Endothelial cell of umbilical vein (primary cell): ENCODE measurements at regions not wholly inside any gene's neighbourhood (a gene's known extent, or its start where the extent isn't known, plus 50 kb on each side); places are given as distances from the start of the nearest gene placed in this dataset.

Experiments
- CTCF ChIP-seq, 2 donors: IDR thresholded peaks; 1 replicate in 1 of 2; 2 replicates in 1 of 2; pipeline ENCODE4 v1.5.1; 2011; ENCODE audit warnings: low read length in 2 of 2, mild to moderate bottlenecking in 2 of 2, moderate library complexity in 2 of 2, control low read depth in 1 of 2, inconsistent platforms in 1 of 2, low read depth in 1 of 2; ENCODE audit not compliant: insufficient read depth in 1 of 2; ENCODE audit errors: extremely low read depth in 1 of 2
- EZH2 ChIP-seq: IDR thresholded peaks from 2 replicates; pipeline ENCODE4 v1.6.1; 2012; ENCODE audit warnings: borderline replicate concordance, low read depth, mild to moderate bottlenecking, moderate library complexity, low read length, inconsistent platforms; ENCODE audit not compliant: severe bottlenecking
- FOS ChIP-seq: IDR thresholded peaks from 2 replicates; pipeline ENCODE4 v1.6.1; 2011; ENCODE audit warnings: mild to moderate bottlenecking, low read length, moderate library complexity, borderline replicate concordance; ENCODE audit not compliant: insufficient read depth
- POLR2A ChIP-seq: IDR thresholded peaks from 2 replicates; pipeline ENCODE4 v1.6.1; 2012; ENCODE audit warnings: low read depth, mild to moderate bottlenecking, control low read depth, low read length
- POLR2AphosphoS5 ChIP-seq: IDR thresholded peaks from 2 replicates; pipeline ENCODE4 v1.6.1; 2012; ENCODE audit warnings: low read depth, mild to moderate bottlenecking, control low read depth, low read length, moderate library complexity; ENCODE audit not compliant: insufficient read depth

DNA sequence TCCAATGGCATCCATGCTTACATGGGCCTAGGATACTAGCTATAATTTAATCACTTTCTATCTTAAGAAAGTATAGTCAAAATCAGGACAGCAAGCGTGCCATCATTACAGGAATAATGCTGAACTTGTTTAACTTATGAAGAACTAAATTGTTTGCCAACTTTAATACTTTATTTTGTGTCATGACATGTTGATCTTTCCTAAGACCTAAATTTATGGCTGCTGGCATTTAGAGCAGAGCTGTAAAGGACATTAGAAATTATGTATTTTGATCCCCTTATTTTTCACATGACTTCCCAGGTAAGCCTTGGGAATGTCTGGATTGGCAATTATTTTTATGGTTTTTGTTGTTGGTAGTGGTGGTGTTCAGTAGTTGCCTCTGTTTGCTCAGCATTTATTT, 920.3 kb upstream of the GOT2 start:
- TF ChIP-seq CTCF (IDR thresholded peaks at IDR 0.05; ENCODE audit: extremely low read depth in 1 of 2, insufficient read depth in 1 of 2, low read depth in 1 of 2, low read length in 2 of 2), result no peak
- TF ChIP-seq POLR2AphosphoS5, result no peak
- TF ChIP-seq EZH2, result no peak
- no peak for TF ChIP-seq POLR2A
- TF ChIP-seq FOS, result no peak
